ENCODE measurements at regions not wholly inside any gene's neighbourhood (a gene's known extent, or its start where the extent isn't known, plus 50 kb on each side); places are given as distances from the start of the nearest gene placed in this dataset.

DNA sequence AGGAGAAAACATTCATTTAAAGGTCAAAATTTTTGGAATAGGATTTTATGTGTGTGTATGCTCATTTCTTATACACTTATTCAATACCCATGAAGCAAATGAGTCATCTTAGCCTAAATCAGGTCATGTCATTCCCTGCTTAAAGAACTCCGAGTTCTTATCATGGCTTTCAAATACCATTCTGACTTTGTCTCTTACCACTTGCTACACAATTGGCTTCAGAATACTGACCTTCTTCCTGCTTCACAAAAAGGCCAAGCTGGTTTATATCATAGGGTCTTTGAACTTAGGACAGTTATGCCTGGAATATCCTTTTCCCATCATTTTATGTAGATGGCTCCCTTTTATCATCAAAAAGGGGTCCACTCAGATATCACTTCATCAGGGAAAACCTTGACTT lies 652.2 kb upstream of the WWC1 start:
- in situ Hi-C loops (cut with HindIII; ENCODE audit: low pct_ligation_motif_present, low pct_unique_long_range_greater_than_20kb, low sequenced_read_pairs): no loop called here
- DNase-seq: no peak

DNA sequence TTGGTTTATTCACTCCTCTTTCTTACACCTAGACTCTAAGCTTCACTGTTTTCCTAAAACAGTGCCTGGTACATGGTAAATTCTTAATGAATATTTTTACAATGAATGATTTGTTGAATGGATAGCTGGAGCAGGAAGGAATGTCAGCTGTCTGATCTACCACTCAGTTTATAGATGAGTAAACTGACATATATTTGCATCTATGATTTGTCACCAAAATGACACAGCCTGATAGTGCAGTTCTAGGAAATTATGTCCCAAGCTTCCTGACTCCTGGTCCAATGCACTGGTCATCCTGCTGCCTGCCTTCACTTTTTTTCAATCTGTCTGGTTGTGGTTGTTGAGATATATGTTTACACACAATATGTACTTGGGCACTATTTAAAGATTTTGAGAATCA lies 651.7 kb upstream of the WWC1 start:
- in situ Hi-C loops (cut with HindIII; ENCODE audit: low pct_ligation_motif_present, low pct_unique_long_range_greater_than_20kb, low sequenced_read_pairs): no loop called here
- DNase-seq: no peak

DNA sequence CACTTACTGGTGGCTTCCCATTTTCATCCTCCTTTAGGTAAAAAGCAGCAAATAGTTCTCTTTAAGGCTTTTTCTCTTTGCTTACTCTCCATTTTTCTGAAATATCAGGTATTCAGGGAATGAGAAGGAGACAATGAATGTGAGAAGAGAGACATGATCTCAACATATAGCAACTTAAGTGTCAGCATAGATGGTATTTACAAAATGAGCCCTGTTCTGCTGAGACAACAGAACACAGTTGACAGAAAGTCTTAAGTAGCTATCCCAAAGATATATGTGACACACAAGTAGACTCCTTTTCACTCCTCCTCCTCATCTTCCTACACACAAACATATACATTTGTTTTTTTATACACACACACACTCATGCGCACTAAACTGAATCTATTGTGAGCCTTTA lies 649.3 kb upstream of the WWC1 start:
- in situ Hi-C loops (cut with HindIII; ENCODE audit: low pct_ligation_motif_present, low pct_unique_long_range_greater_than_20kb, low sequenced_read_pairs): no loop called here
- DNase-seq: no peak

DNA sequence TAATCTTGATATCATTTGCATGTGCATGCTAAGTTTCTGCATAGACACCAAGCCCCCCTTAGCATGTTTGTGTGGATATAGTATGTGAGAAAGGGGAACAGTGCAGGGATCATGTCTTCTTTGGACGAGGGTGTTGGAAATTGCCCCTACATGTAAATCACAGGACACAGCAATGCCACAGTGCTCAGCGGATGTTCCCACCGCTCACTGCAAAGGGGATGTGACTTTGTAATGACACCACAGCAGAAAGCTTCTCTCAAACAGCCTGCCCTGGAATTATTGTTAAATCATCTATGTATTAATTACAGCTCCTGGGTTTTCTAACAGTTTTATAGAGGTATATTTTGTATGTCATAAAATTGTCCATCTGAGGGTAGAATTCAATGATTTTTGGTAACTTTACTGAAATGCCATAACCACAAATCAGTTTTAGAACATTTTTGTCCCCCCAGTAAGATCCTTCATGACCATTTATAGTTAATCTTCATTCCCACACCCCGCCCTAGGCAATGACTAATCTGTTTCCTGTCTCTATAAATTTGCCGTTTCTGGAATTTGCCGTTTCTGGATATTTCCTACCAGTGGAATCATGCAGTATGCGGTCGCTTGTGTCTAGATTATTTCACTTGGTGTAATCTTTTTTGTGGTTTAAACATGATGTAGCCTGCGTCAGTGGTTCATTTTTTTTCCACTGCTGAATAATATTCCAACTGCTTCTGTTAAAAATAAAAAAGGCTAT lies 648.5 kb upstream of the WWC1 start:
- in situ Hi-C loops (cut with HindIII; ENCODE audit: low pct_ligation_motif_present, low pct_unique_long_range_greater_than_20kb, low sequenced_read_pairs): no loop called here
- peak; percentile 49 for DNase-seq

DNA sequence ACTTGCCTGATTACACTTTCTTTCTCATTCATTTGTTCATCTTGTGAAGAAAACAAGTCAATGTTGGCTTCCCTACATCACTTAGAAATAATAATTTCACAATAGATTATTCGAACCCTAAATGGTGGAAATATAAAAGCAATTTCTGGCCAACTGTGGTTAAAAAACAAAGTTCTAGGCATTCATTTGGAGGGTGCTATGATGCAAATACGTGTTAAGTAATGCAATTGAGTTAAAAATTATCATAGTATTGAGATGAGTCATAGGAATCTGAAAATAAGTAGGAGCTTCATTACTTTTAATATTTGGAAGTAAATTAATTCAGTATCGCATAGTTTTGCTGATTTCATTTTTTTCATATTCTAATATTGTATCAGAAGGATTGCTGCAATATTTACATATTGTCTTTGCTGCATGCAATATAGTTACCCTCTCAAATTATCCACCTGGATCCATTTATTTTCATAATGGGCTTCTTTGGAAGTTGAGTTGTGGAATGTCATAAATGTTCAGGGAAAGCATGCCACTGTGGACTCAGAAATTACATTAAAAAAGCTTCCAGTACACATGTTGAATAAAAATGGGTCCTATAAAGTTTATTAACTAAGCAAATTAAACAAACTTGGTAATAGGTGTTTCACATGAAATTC lies 647.7 kb upstream of the WWC1 start:
- DNase-seq: no peak
- in situ Hi-C loops (cut with HindIII; ENCODE audit: low pct_ligation_motif_present, low pct_unique_long_range_greater_than_20kb, low sequenced_read_pairs): no loop called here

DNA sequence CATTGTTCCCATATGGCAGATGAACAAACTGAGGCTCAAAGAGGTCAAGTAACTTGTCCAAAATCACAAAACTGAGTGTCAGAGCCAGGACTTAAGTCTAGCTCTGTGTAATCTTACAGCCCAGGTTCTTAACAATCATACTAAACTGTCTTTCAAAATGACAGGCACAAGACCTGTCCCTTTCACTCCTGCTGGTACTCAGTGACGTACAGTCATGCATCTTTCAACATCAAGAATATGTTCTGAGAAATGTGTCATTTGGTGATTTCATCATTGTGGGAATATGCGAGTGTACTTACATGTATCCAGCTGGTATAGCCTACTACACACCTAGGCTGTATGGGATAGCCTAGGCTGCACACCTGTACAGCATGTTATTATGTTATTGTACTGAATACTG lies 646.8 kb upstream of the WWC1 start:
- in situ Hi-C loops (cut with HindIII; ENCODE audit: low pct_ligation_motif_present, low pct_unique_long_range_greater_than_20kb, low sequenced_read_pairs): no loop called here
- DNase-seq: no peak

DNA sequence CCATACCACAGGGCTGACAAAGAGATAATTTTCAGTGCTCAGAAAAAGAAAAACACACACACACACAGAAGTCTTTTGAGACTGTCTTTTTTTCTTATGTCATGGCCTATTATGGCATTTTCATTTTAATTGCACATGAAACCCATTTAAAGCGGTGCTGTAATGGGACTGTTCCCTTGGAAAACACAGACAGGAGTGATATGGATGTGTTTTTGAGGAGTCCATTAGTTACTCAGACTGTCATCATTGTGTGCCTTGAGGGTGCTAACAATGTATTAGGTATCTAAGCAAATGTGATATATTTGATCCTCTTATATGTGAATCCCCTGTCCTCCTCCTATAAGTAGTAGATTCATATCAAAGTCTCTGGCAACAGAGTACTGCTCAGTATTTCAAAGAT lies 642.0 kb upstream of the WWC1 start:
- in situ Hi-C loops (cut with HindIII; ENCODE audit: low pct_ligation_motif_present, low pct_unique_long_range_greater_than_20kb, low sequenced_read_pairs): no loop called here
- no peak for DNase-seq

DNA sequence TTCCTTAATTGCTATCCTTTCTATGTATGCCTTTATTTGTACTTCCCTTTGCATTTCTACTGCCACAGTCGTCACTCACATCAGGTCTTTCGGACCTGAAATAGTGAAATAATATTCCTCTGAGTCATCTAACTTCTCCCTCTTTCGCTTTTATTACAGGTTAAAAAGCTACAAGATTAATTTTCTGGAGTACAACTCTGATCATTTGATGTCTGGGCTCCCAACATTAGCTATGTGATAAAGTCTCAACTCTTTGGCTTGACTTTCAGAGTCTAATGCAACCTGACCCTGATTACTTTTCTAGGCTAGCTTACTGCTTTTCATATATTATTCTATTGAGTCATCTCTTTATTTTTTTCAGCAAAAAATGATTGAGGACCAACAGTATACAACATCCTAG lies 638.8 kb upstream of the WWC1 start:
- peak; percentile 42 for DNase-seq
- in situ Hi-C loops (cut with HindIII; ENCODE audit: low pct_ligation_motif_present, low pct_unique_long_range_greater_than_20kb, low sequenced_read_pairs): no loop called here

DNA sequence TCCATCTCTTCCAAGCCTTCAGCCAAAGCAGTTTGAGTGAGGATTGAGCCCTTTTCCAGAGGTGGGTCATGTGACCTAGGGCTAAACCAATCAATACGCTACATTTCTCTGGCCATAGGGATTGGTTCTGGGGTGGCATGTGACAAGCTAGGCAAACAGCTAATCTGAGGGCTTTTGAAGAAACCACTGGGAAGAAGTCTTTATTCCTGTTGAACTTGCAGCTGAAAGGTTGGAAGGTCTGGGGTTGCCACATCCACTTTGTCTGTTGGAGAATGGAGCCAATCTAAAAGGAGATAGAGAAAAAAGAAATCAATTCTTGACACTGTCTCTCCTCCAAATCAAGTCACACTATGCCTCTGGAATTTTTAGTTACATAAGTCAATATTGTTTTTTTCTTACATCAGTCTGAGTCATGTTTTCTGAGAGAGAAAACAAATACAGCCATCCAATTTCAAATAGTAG lies 637.8 kb upstream of the WWC1 start:
- in situ Hi-C loops (cut with HindIII; ENCODE audit: low pct_ligation_motif_present, low pct_unique_long_range_greater_than_20kb, low sequenced_read_pairs): no loop called here
- no peak for DNase-seq

DNA sequence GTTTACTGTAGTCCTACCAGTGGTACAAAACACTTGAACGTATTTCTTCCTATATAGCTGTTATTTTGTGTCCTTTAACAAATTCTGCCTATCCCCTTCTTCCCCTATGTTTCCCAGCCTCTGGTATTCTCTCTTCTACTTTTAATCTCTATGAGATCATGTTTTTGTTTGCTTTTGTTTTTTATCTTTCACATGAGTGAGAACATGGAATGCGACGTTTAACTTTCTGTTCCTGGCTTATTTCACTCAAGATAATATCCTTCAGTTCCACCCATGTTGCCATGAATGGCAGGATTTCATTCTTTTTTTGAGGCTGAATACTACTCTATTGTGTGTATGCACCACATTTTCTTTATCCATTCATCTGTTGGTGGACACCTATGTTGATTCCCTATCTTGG lies 634.4 kb upstream of the WWC1 start:
- in situ Hi-C loops (cut with HindIII; ENCODE audit: low pct_ligation_motif_present, low pct_unique_long_range_greater_than_20kb, low sequenced_read_pairs): no loop called here
- DNase-seq: no peak

DNA sequence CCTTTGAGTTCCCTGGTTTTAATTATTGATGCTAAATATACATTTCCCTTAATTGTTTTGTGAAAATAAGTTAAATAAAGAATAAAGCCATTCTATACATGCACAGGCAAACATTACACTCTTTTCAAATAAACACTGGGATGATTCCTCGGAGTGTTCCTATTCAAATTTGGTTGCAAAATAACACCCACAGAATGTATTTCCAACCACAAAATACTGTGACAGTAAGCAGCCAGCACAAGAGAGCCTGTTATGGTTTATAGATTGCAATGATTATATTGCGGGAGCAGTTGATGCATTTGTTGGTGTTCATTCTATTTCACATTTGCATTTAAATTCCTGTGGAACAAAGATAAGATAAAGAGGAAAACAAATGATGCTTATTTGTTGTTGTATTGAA lies 632.6 kb upstream of the WWC1 start:
- in situ Hi-C loops (cut with HindIII; ENCODE audit: low pct_ligation_motif_present, low pct_unique_long_range_greater_than_20kb, low sequenced_read_pairs): no loop called here
- DNase-seq: no peak

DNA sequence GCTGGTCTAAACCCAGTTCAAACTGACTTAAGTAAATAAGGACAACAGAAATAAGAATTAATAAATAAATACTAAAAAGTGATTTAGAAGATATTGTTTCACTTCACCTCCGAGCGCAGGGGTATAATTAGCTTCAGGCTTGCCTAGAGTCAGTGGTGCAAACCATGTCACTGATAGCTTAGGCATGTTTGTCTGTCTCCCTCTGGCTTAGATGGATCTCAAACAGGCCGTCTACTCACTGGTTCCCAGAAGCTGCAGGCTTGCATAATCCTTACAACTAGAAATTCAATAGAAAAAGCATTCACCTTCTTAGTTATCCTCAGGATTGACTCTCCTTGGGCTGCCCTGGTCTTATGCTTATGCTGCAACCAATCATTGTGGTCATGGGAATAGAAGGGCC lies 629.8 kb upstream of the WWC1 start:
- in situ Hi-C loops (cut with HindIII; ENCODE audit: low pct_ligation_motif_present, low pct_unique_long_range_greater_than_20kb, low sequenced_read_pairs): no loop called here
- no peak for DNase-seq

DNA sequence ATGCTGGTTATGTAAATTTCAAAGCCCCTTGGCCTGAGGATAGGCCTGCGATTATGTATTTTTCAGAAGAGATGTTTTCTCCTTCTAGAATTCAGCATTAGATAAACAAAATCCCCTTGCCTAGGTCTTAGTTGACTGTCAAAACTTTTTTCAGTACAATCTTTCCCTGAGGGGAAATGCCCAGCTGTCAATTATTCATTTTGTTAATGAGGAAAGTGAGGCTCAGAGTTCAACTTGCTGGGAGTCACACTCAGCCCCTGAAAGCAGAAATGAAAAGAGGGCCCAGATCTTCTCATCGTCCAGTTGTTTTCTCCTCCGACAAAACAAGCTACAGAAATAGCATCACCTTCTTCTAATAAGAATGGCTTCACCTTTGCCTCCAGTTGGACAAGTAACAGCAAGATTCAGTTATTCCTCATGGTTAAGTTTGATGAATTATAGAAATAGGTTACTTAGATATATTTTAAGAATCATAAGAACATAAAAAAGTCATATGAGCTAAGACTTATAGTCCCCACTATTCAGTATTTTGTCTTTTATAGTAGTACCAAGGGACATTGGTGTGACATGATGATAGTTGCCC lies 627.1 kb upstream of the WWC1 start:
- in situ Hi-C loops (cut with HindIII; ENCODE audit: low pct_ligation_motif_present, low pct_unique_long_range_greater_than_20kb, low sequenced_read_pairs): no loop called here
- no peak for DNase-seq

DNA sequence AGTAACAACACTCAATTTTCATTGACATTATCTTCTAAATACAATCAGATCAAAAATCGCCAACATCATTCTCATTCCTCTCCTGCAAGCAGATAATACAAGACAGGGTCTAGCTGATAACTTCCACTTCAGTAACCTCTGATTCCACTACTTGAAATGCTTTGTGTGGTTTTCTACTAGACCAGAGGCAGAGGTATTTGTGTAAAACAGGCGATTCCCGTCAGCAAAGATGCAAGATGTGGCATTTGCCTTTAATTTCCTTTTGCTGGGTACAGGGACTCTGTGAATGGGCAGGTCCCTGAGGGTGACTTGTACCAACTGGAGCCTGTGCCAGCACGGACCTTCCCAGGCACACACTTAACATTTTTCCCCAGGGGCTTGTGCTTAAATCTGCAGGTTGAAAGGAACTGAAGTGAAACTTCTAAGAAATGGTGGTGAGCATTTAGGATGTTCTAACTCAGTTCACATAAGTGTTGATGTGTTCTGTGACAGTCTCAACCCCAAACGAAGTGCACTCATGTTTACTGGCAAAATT lies 625.5 kb upstream of the WWC1 start:
- no peak for DNase-seq
- in situ Hi-C loops (cut with HindIII; ENCODE audit: low pct_ligation_motif_present, low pct_unique_long_range_greater_than_20kb, low sequenced_read_pairs): no loop called here

DNA sequence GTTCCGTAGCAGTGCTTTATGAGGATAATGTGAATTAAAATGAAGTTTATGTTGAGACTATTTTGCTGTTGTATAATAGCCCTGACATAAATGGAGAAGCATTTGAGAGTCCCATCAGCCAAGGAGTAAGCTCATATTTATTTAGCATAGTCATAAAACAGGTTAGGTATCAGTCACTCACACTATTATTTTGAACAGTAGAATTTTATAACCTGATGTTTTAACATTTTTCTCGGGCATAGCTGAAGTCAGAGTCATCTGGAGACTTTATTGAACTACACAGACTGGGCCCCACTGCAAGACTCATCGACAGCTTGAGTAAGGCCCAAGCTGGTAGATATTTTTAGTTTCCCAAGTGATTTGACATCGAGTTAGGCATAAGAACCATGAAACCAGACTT lies 620.3 kb upstream of the WWC1 start:
- no peak for DNase-seq
- in situ Hi-C loops (cut with HindIII; ENCODE audit: low pct_ligation_motif_present, low pct_unique_long_range_greater_than_20kb, low sequenced_read_pairs): no loop called here

DNA sequence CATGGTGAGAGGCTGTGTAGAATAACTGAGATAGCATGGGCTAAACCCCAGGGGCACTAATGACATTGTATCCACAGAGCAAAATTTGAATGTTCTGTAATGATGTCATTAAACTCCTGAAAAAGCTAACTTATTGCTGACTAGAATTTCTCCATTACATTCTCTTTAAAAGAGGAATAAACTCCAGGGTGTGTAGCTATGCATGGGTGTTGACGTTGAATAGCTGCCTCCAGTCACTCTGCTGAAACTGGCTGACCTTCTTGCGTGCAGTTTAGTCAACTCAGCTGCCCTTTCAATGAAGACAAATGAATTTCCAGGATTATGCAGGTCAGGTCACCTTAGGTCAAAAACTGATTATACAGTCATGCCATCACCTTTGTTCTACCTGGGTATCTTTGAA lies 617.5 kb upstream of the WWC1 start:
- no peak for DNase-seq
- in situ Hi-C loops (cut with HindIII; ENCODE audit: low pct_ligation_motif_present, low pct_unique_long_range_greater_than_20kb, low sequenced_read_pairs): no loop called here

DNA sequence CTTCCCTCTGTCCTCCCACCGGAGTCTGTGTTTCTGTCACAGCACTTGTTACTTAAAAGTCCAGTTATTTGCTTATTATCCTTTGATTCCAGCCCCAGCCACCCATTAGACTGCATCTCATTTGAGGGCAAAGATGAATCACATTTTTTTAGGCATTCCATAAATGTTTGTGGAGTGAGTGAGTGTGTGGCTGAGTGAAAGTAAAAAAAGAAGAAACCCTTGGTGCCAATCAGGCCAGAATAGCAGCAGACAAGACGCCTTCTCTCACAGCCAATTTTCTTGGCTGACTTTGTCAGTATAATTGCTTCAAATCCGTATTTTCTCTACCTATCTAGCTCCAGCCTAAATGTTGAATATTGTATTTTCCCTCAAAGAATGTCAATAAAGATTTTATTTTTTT lies 613.0 kb upstream of the WWC1 start:
- DNase-seq: no peak
- in situ Hi-C loops (cut with HindIII; ENCODE audit: low pct_ligation_motif_present, low pct_unique_long_range_greater_than_20kb, low sequenced_read_pairs): no loop called here

DNA sequence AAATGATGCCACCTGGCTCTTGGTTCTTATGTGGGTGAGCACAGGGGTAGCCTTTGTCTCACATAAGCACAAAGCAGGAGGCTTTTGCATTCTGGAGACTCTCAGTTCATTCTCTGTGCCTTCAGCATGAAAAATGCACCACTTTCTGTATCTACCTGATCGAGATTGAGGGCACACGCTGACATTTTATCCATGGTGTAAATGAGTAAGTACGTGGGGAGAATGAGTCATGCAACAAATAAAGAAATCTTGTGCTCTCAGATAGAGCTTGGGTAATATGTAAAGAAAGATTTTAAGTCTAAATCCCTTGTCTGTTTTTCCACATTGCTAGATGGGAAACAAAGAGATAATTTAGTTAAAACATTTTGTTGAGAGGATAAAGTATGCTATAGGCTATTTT lies 607.2 kb upstream of the WWC1 start:
- DNase-seq: no peak
- in situ Hi-C loops (cut with HindIII; ENCODE audit: low pct_ligation_motif_present, low pct_unique_long_range_greater_than_20kb, low sequenced_read_pairs): no loop called here

DNA sequence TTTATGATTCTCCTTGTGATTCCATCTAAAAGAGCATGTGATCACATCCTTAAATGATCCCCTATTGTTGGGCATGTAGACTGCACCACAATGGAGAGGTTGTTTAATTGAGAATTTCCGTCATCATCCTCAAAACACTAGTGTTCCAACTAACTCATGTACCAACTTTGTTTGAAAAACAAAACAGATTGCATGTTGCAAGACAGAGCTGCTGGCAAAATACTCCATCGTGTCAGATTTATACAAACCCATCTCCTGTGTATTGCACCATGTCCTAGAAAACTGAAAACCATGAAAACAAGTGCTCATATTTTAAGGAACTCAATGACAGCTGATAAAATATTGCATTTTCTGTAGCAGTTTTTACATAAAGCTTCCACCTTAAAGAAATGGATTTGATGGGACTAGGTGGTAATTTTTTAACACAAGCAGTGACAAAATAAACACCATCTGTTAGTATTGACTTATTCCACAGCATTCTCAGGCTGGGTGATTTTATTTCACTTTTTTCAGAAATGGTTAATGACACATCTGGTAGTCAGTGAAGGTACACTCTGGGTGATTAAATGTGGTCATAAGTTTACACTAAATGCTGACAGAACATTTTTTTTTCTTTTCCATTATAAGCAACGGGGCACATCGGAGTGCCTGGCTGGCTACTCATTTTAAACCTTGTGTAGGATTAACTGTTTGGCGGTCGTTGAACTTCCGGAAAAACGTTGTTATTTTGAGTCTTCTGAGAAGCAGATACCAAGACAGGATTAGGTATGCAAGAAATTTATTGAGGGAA lies 602.9 kb upstream of the WWC1 start:
- no peak for DNase-seq
- in situ Hi-C loops (cut with HindIII; ENCODE audit: low pct_ligation_motif_present, low pct_unique_long_range_greater_than_20kb, low sequenced_read_pairs): no loop called here
